Fibroblast of lung (primary cell): ENCODE measurements at regions not wholly inside any gene's neighbourhood (a gene's known extent, or its start where the extent isn't known, plus 50 kb on each side); places are given as distances from the start of the nearest gene placed in this dataset.

Source experiments
- DNase-seq, 2 donors: peaks; one replicate each; pipeline versions ENCODE4 v3.0.0 to v3.0.0-alpha.2; 2010; ENCODE audit warnings: low read depth in 2 of 2
- H2AFZ ChIP-seq: 2 replicates; pipeline ENCODE4 v1.5.1; 2012; ENCODE audit warnings: low read length, control low read depth, inconsistent platforms
- H3K27ac ChIP-seq: 2 replicates; pipeline ENCODE4 v1.5.1; 2011; ENCODE audit warnings: low read length, control low read depth; ENCODE audit not compliant: insufficient read depth
- H3K27me3 ChIP-seq: 2 replicates; pipeline ENCODE4 v1.5.1; 2011; ENCODE audit warnings: mild to moderate bottlenecking, low read length; ENCODE audit not compliant: control insufficient read depth, insufficient read depth
- H3K36me3 ChIP-seq: 2 replicates; pipeline ENCODE4 v1.5.1; 2011; ENCODE audit warnings: low read length; ENCODE audit not compliant: control insufficient read depth, insufficient read depth
- H3K4me1 ChIP-seq: 2 replicates; pipeline ENCODE4 v1.5.1; 2011; ENCODE audit warnings: low read length; ENCODE audit not compliant: control insufficient read depth, insufficient read depth; ENCODE audit errors: extremely low read depth
- H3K4me2 ChIP-seq: 2 replicates; pipeline ENCODE4 v1.5.1; 2011; ENCODE audit warnings: low read length, control low read depth; ENCODE audit not compliant: insufficient read depth; ENCODE audit errors: extremely low read depth
- H3K4me3 ChIP-seq, 4 experiments: fragments of 200-600 bp in 1 of 4; sonication (generic) in 1 of 4; replicated peaks in 1 of 4; 2 replicates each; pipeline ENCODE4 v1.5.1; 2011 to 2016; ENCODE audit warnings: low read length in 4 of 4, low read depth in 3 of 4, mild to moderate bottlenecking in 3 of 4, control low read depth in 2 of 4, inconsistent platforms in 1 of 4, mixed read lengths in 1 of 4; ENCODE audit not compliant: insufficient read depth in 1 of 4; ENCODE audit errors: control extremely low read depth in 1 of 4
- H3K79me2 ChIP-seq: 2 replicates; pipeline ENCODE4 v1.5.1; 2012; ENCODE audit warnings: mild to moderate bottlenecking, low read length, inconsistent platforms; ENCODE audit not compliant: control insufficient read depth, insufficient read depth
- H3K9ac ChIP-seq: 2 replicates; pipeline ENCODE4 v1.5.1; 2011; ENCODE audit warnings: mild to moderate bottlenecking, low read length, control low read depth; ENCODE audit not compliant: insufficient read depth
- H3K9me3 ChIP-seq: 2 replicates; pipeline ENCODE4 v1.5.1; 2012; ENCODE audit warnings: low read depth, low read length; ENCODE audit not compliant: control insufficient read depth, insufficient read depth
- H4K20me1 ChIP-seq: 2 replicates; pipeline ENCODE4 v1.5.1; 2011; ENCODE audit warnings: low read length; ENCODE audit not compliant: control insufficient read depth, insufficient read depth; ENCODE audit errors: extremely low read depth
- CTCF ChIP-seq, 2 donors: IDR thresholded peaks in 1 of 2; conservative IDR thresholded peaks in 1 of 2; 1 replicate in 1 of 2; 2 replicates in 1 of 2; pipeline ENCODE4 v1.5.1; 2011 to 2012; ENCODE audit warnings: low read length in 2 of 2, control low read depth in 1 of 2, inconsistent platforms in 1 of 2, low read depth in 1 of 2, mild to moderate bottlenecking in 1 of 2
- EZH2 ChIP-seq: IDR thresholded peaks from 2 replicates; pipeline ENCODE4 v1.5.1; 2012; ENCODE audit warnings: low read length, control low read depth, mild to moderate bottlenecking; ENCODE audit errors: missing control alignments

- TF ChIP-seq CTCF (conservative IDR thresholded peaks at IDR 0.05 in 1 of 2, IDR thresholded peaks at IDR 0.05 in 1 of 2; ENCODE audit: low read depth in 1 of 2, low read length in 2 of 2) (no peak), EZH2 (no peak)
- Histone ChIP-seq H3K4me2 (no peak overlapping the region), H4K20me1 (no peaks in the 10 kb centered on the region), H3K36me3 (no peaks in the 10 kb centered on the region), H3K27me3 (peaks cover 3% of the 10 kb centered on the region), H3K9me3 (no peaks in the 10 kb centered on the region), H3K27ac (no peak overlapping the region), H3K4me3 (no peak overlapping the region), H3K9ac (no peak overlapping the region), H3K79me2 (no peaks in the 10 kb centered on the region), H2AFZ (no peak overlapping the region), H3K4me1 (no peaks in the 10 kb centered on the region)
- no peak for DNase-seq
These were observed 74.8 kb downstream of the EN1 start for GRCh38 chr2:118772487-118773200.

- Histone ChIP-seq H3K9ac (no peak overlapping the region), H4K20me1 (no peaks in the 10 kb centered on the region)
These were observed 77.6 kb downstream of the EN1 start for GRCh38 chr2:118769707-118770400.

More at GRCh38 chr2:118769707-118770400, 77.6 kb downstream of the EN1 start:
- Histone ChIP-seq H2AFZ (no peak overlapping the region), H3K27me3 (no peaks in the 10 kb centered on the region), H3K36me3 (no peaks in the 10 kb centered on the region), H3K4me1 (no peaks in the 10 kb centered on the region), H3K4me3 (no peak overlapping the region), H3K79me2 (no peaks in the 10 kb centered on the region), H3K4me2 (no peak overlapping the region), H3K9me3 (no peaks in the 10 kb centered on the region), H3K27ac (no peak overlapping the region)
- no peak for DNase-seq
- TF ChIP-seq EZH2 (no peak), CTCF (conservative IDR thresholded peaks at IDR 0.05 in 1 of 2, IDR thresholded peaks at IDR 0.05 in 1 of 2; ENCODE audit: low read depth in 1 of 2, low read length in 2 of 2) (no peak)
